ENCODE measurements at regions not wholly inside any gene's neighbourhood (a gene's known extent, or its start where the extent isn't known, plus 50 kb on each side); places are given as distances from the start of the nearest gene placed in this dataset.

GRCh38 chr1:227427411-227427810 lies 109.1 kb upstream of the CDC42BPA start:
- CTCF ChIA-PET: interaction anchor here (0.6 to 2.0 kb wide), 5 partner anchors 9 to 193 kb away, joined by 3 to 6 read pairs (median 4); no protein-coding TSS in a partner anchor
- no TSS peak for BruUV-seq (replicated peaks)
- Mint-ChIP-seq H3K4me3 (ENCODE audit: unreplicated experiment) (no peak overlapping the region), H3K36me3 (ENCODE audit: insufficient read depth, unreplicated experiment) (no peaks in the 10 kb centered on the region), H3K27me3 (ENCODE audit: insufficient read depth, unreplicated experiment) (no peaks in the 10 kb centered on the region), H3K27ac (ENCODE audit: low read depth, unreplicated experiment) (no peak overlapping the region), H3K4me1 (ENCODE audit: insufficient read depth, unreplicated experiment) (no peaks in the 10 kb centered on the region), H3K9me3 (ENCODE audit: unreplicated experiment) (no peaks in the 10 kb centered on the region)
- no peak for DNase-seq (ENCODE audit: unreplicated experiment)
- POLR2A ChIA-PET: interaction anchor here (0.6 to 0.7 kb wide), 2 partner anchors 81 to 112 kb away, joined by 3 read pairs; no protein-coding TSS in a partner anchor
- intact Hi-C loops (cut with micrococcal nuclease): no loop called here
- TF ChIP-seq CTCF (IDR thresholded peaks at IDR 0.05; ENCODE audit: unreplicated experiment): no peak

GRCh38 chr1:227424953-227425352 lies 106.7 kb upstream of the CDC42BPA start:
- TF ChIP-seq CTCF (IDR thresholded peaks at IDR 0.05; ENCODE audit: unreplicated experiment): no peak
- H3K27me3 Mint-ChIP-seq (ENCODE audit: insufficient read depth, unreplicated experiment): no peaks in the 10 kb centered on the region
- no peak overlapping the region for H3K4me3 Mint-ChIP-seq (ENCODE audit: unreplicated experiment)
- H3K9me3 Mint-ChIP-seq (ENCODE audit: unreplicated experiment): no peaks in the 10 kb centered on the region
- ChIA-PET POLR2A (no interaction called here), CTCF (interaction anchor here (0.6 to 1.3 kb wide), 3 partner anchors 76 to 321 kb away, joined by 3 to 5 read pairs (median 3); no protein-coding TSS in a partner anchor)
- no peaks in the 10 kb centered on the region for H3K4me1 Mint-ChIP-seq (ENCODE audit: insufficient read depth, unreplicated experiment)
- H3K36me3 Mint-ChIP-seq (ENCODE audit: insufficient read depth, unreplicated experiment): no peaks in the 10 kb centered on the region
- BruUV-seq (replicated peaks): no TSS peak
- no peak overlapping the region for H3K27ac Mint-ChIP-seq (ENCODE audit: low read depth, unreplicated experiment)
- DNase-seq (ENCODE audit: unreplicated experiment): no peak
- intact Hi-C loops (cut with micrococcal nuclease): no loop called here

GRCh38 chr1:227424159-227424680 lies 105.9 kb upstream of the CDC42BPA start:
- no peaks in the 10 kb centered on the region for H3K27me3 Mint-ChIP-seq (ENCODE audit: insufficient read depth, unreplicated experiment)
- BruUV-seq (replicated peaks): no TSS peak
- no peaks in the 10 kb centered on the region for H3K4me1 Mint-ChIP-seq (ENCODE audit: insufficient read depth, unreplicated experiment)
- no peak for DNase-seq (ENCODE audit: unreplicated experiment)
- no peaks in the 10 kb centered on the region for H3K9me3 Mint-ChIP-seq (ENCODE audit: unreplicated experiment)
- intact Hi-C loops (cut with micrococcal nuclease): no loop called here
- no peaks in the 10 kb centered on the region for H3K36me3 Mint-ChIP-seq (ENCODE audit: insufficient read depth, unreplicated experiment)
- ChIA-PET POLR2A (no interaction called here), CTCF (no interaction called here)
- H3K4me3 Mint-ChIP-seq (ENCODE audit: unreplicated experiment): no peak overlapping the region
- H3K27ac Mint-ChIP-seq (ENCODE audit: low read depth, unreplicated experiment): no peak overlapping the region
- no peak for TF ChIP-seq CTCF (IDR thresholded peaks at IDR 0.05; ENCODE audit: unreplicated experiment)

GRCh38 chr1:227422581-227422980 lies 104.3 kb upstream of the CDC42BPA start:
- no peaks in the 10 kb centered on the region for H3K27me3 Mint-ChIP-seq (ENCODE audit: insufficient read depth, unreplicated experiment)
- intact Hi-C loops (cut with micrococcal nuclease): no loop called here
- no peak overlapping the region for H3K27ac Mint-ChIP-seq (ENCODE audit: low read depth, unreplicated experiment)
- CTCF ChIA-PET: no interaction called here
- no peaks in the 10 kb centered on the region for H3K4me1 Mint-ChIP-seq (ENCODE audit: insufficient read depth, unreplicated experiment)
- no peak for TF ChIP-seq CTCF (IDR thresholded peaks at IDR 0.05; ENCODE audit: unreplicated experiment)
- no peak for DNase-seq (ENCODE audit: unreplicated experiment)
- POLR2A ChIA-PET: interaction anchor here (0.6 kb wide), 1 partner anchor 309 kb away, joined by 3 read pairs; no protein-coding TSS in a partner anchor
- no peaks in the 10 kb centered on the region for H3K36me3 Mint-ChIP-seq (ENCODE audit: insufficient read depth, unreplicated experiment)
- H3K9me3 Mint-ChIP-seq (ENCODE audit: unreplicated experiment): no peaks in the 10 kb centered on the region
- no peak overlapping the region for H3K4me3 Mint-ChIP-seq (ENCODE audit: unreplicated experiment)
- BruUV-seq (replicated peaks): no TSS peak

Data from MCF 10A (cell line).